ENCODE measurements at regions not wholly inside any gene's neighbourhood (a gene's known extent, or its start where the extent isn't known, plus 50 kb on each side); places are given as distances from the start of the nearest gene placed in this dataset.

DNA sequence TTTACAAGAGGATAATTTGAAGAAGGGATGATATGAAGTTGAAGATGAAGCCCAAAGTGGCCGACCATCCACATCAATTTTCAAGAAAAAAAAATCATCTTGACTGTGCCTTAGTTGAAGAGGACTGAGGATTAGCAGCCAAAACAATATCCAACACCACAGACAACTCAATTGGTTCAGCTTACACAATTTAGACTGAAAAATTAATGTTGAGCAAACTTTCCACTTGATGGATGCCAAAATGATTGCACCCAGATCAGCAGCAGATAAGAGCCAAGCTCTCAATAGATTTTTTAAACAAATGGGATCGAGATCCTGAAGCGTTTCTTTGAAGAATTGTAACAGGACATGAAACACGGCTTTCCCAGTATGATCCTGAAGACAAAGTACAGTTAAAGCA lies 163.2 kb downstream of the GADD45G start:
- TF ChIP-seq, protein P1, sequence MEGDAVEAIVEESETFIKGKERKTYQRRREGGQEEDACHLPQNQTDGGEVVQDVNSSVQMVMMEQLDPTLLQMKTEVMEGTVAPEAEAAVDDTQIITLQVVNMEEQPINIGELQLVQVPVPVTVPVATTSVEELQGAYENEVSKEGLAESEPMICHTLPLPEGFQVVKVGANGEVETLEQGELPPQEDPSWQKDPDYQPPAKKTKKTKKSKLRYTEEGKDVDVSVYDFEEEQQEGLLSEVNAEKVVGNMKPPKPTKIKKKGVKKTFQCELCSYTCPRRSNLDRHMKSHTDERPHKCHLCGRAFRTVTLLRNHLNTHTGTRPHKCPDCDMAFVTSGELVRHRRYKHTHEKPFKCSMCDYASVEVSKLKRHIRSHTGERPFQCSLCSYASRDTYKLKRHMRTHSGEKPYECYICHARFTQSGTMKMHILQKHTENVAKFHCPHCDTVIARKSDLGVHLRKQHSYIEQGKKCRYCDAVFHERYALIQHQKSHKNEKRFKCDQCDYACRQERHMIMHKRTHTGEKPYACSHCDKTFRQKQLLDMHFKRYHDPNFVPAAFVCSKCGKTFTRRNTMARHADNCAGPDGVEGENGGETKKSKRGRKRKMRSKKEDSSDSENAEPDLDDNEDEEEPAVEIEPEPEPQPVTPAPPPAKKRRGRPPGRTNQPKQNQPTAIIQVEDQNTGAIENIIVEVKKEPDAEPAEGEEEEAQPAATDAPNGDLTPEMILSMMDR (IDR thresholded peaks at IDR 0.05; ENCODE audit: low read depth, low read length): no peak
- no peak for TF ChIP-seq POLR2A (IDR thresholded peaks at IDR 0.05; ENCODE audit: extremely low read depth, insufficient read length)
- no peak for TF ChIP-seq MYC (IDR thresholded peaks at IDR 0.05; ENCODE audit: low read depth, low read length)
- TF ChIP-seq, protein P2, sequence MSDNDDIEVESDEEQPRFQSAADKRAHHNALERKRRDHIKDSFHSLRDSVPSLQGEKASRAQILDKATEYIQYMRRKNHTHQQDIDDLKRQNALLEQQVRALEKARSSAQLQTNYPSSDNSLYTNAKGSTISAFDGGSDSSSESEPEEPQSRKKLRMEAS (IDR thresholded peaks at IDR 0.05; ENCODE audit: low read depth, low read length): no peak
- H3K4me3 ChIP-seq (ENCODE audit: low read depth, low read length): no peak overlapping the region
- no peak for DNase-seq (ENCODE audit: low read depth)

DNA sequence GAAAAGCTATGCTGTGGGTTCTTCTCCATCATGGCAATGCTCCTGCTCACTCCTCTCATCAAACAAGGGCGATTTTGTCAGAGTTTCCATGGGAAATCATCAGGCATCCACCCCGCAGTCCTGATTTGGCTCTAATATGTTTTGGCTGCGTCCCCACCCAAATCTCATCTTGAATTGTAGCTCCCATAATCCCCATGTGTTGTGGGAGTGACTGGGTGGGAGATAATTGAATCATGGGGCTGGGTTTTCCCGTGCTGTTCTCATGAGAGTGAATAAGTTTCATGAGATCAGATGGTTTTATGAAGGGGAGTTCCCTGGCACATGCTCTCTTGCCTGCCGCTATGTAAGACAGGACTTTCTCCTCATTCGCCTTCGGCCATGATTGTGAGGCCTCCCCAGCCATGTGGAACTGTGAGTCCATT lies 163.8 kb downstream of the GADD45G start:
- no peak for DNase-seq (ENCODE audit: low read depth)
- no peak overlapping the region for H3K4me3 ChIP-seq (ENCODE audit: low read depth, low read length)
- TF ChIP-seq MYC (IDR thresholded peaks at IDR 0.05; ENCODE audit: low read depth, low read length) (no peak), POLR2A (IDR thresholded peaks at IDR 0.05; ENCODE audit: extremely low read depth, insufficient read length) (no peak)
- TF ChIP-seq, protein P1 (IDR thresholded peaks at IDR 0.05; ENCODE audit: low read depth, low read length): no peak
- TF ChIP-seq, protein P2 (IDR thresholded peaks at IDR 0.05; ENCODE audit: low read depth, low read length): no peak

DNA sequence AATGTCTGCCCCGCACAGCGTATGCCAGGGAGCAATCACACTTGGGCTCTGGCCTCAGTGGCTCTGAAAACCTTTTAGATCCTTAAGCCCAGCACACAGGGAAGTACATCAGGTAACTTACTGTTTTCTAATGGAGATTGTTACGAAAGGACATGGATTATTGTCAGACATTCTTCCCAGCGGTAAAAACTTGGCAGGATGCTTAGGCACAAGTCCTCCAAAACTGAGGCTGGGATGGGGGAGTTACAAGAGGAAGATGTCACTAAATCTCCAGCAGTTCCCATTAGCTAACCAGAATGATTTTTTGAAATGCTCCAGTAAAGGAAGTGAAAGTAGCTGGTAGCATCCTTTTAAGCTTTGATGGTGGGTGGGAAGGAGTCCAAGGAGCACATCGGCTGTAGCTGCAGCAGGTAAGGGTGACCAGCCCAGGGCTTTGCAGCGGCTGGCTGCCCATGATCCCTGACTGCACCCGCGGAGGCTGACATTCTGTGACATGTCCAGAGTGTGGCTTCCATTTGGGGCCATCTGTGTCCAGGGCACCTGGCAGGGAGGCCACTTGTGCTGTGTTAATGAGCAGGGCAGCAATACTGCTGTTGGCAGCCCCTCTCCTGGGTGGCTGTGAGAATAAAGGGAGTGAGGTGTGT lies 165.8 kb downstream of the GADD45G start:
- TF ChIP-seq, protein P2 (IDR thresholded peaks at IDR 0.05; ENCODE audit: low read depth, low read length): no peak
- TF ChIP-seq POLR2A (IDR thresholded peaks at IDR 0.05; ENCODE audit: extremely low read depth, insufficient read length) (no peak), MYC (IDR thresholded peaks at IDR 0.05; ENCODE audit: low read depth, low read length) (no peak)
- TF ChIP-seq, protein P1 (IDR thresholded peaks at IDR 0.05; ENCODE audit: low read depth, low read length): no peak
- H3K4me3 ChIP-seq (ENCODE audit: low read depth, low read length): no peak overlapping the region
- DNase-seq (ENCODE audit: low read depth): no peak

DNA sequence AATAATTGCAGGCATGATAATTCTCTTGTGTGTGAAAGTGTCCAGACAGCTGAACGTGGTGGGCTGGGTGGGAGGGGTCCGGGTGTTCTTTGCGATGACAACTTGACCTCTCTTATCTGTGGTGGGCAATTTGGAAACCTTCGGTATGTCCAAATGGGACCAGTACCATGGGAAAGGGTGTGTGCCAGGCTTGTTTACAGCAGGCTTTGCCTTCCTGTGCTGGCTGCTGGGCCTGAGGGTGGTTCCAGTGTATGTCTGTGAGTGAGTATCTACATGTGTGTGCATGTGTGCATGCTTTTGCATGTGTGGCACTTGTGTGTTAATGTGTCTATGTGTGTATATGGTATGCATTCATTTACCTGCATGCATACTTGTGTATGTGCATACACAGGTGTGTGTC lies 166.4 kb downstream of the GADD45G start:
- no peak for DNase-seq (ENCODE audit: low read depth)

DNA sequence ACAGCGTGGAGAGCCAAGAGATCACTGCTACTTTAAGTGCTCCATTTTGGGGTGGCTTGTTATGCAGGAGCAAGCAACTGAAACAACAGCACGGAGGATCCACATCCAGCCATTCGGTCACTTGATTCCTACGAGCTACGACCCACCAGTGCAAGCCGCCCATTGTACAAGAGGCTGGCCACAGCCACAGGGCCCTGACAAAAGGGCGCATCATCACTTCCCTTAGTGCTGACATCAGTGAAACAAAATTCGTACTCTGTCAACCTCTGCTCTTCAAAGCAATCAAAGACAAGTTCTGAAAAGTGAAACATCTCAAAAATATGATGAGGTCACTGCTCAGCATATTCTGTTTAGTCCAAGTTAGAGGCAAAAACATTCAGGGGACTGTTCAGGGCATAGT lies 168.4 kb downstream of the GADD45G start:
- no peak for DNase-seq (ENCODE audit: low read depth)
- no peak for TF ChIP-seq POLR2A (IDR thresholded peaks at IDR 0.05; ENCODE audit: extremely low read depth, insufficient read length)
- TF ChIP-seq, protein P1 (IDR thresholded peaks at IDR 0.05; ENCODE audit: low read depth, low read length): no peak
- H3K4me3 ChIP-seq (ENCODE audit: low read depth, low read length): no peak overlapping the region

More for the DNA sequence above, 166.4 kb downstream of the GADD45G start:
- TF ChIP-seq, protein P1 (IDR thresholded peaks at IDR 0.05; ENCODE audit: low read depth, low read length): no peak
- TF ChIP-seq MYC (IDR thresholded peaks at IDR 0.05; ENCODE audit: low read depth, low read length): no peak
- TF ChIP-seq POLR2A (IDR thresholded peaks at IDR 0.05; ENCODE audit: extremely low read depth, insufficient read length): no peak
- TF ChIP-seq, protein P2 (IDR thresholded peaks at IDR 0.05; ENCODE audit: low read depth, low read length): no peak
- H3K4me3 ChIP-seq (ENCODE audit: low read depth, low read length): no peak overlapping the region
